ENCODE measurements at regions not wholly inside any gene's neighbourhood (a gene's known extent, or its start where the extent isn't known, plus 50 kb on each side); places are given as distances from the start of the nearest gene placed in this dataset.
A peak's percentile ranks its signal among the peaks of the same experiment; 100 is the strongest.

- TF ChIP-seq CTCF (conservative IDR thresholded peaks at IDR 0.05; ENCODE audit: low read depth, low read length) = no peak
- no peak for DNase-seq (ENCODE audit: low read depth)
- H3K4me3 ChIP-seq (ENCODE audit: low read length) = no peak overlapping the region
Observed at GRCh38 chr3:75981401-75981800, 196.1 kb upstream of the ZNF717 start.

- TF ChIP-seq CTCF (conservative IDR thresholded peaks at IDR 0.05; ENCODE audit: low read depth, low read length) = no peak
- DNase-seq (ENCODE audit: low read depth) = no peak
- H3K4me3 ChIP-seq (ENCODE audit: low read length) = no peak overlapping the region
Observed at GRCh38 chr3:75982151-75982550, 196.8 kb upstream of the ZNF717 start.

GRCh38 chr3:75983111-75983510, 197.8 kb upstream of the ZNF717 start:
- no peak for TF ChIP-seq CTCF (conservative IDR thresholded peaks at IDR 0.05; ENCODE audit: low read depth, low read length)
- DNase-seq (ENCODE audit: low read depth) = no peak
- no peak overlapping the region for H3K4me3 ChIP-seq (ENCODE audit: low read length)

GRCh38 chr3:75983609-75984290, 198.4 kb upstream of the ZNF717 start:
- TF ChIP-seq CTCF (conservative IDR thresholded peaks at IDR 0.05; ENCODE audit: low read depth, low read length) = no peak
- DNase-seq (ENCODE audit: low read depth) = peak; percentile 10
- H3K4me3 ChIP-seq (ENCODE audit: low read length) = no peak overlapping the region

- no peak for DNase-seq (ENCODE audit: low read depth)
- TF ChIP-seq CTCF (conservative IDR thresholded peaks at IDR 0.05; ENCODE audit: low read depth, low read length) = no peak
- H3K4me3 ChIP-seq (ENCODE audit: low read length) = no peak overlapping the region
Observed at GRCh38 chr3:75985432-75985831, 200.1 kb upstream of the ZNF717 start.

GRCh38 chr3:76010252-76010651, 224.9 kb upstream of the ZNF717 start:
- DNase-seq (ENCODE audit: low read depth) = no peak
- no peak overlapping the region for H3K4me3 ChIP-seq (ENCODE audit: low read length)
- TF ChIP-seq CTCF (conservative IDR thresholded peaks at IDR 0.05; ENCODE audit: low read depth, low read length) = no peak

- no peak overlapping the region for H3K4me3 ChIP-seq (ENCODE audit: low read length)
- no peak for TF ChIP-seq CTCF (conservative IDR thresholded peaks at IDR 0.05; ENCODE audit: low read depth, low read length)
- no peak for DNase-seq (ENCODE audit: low read depth)
Observed at GRCh38 chr3:76011121-76011520, 225.8 kb upstream of the ZNF717 start.
